ENCODE measurements at regions not wholly inside any gene's neighbourhood (a gene's known extent, or its start where the extent isn't known, plus 50 kb on each side); places are given as distances from the start of the nearest gene placed in this dataset.

DNA sequence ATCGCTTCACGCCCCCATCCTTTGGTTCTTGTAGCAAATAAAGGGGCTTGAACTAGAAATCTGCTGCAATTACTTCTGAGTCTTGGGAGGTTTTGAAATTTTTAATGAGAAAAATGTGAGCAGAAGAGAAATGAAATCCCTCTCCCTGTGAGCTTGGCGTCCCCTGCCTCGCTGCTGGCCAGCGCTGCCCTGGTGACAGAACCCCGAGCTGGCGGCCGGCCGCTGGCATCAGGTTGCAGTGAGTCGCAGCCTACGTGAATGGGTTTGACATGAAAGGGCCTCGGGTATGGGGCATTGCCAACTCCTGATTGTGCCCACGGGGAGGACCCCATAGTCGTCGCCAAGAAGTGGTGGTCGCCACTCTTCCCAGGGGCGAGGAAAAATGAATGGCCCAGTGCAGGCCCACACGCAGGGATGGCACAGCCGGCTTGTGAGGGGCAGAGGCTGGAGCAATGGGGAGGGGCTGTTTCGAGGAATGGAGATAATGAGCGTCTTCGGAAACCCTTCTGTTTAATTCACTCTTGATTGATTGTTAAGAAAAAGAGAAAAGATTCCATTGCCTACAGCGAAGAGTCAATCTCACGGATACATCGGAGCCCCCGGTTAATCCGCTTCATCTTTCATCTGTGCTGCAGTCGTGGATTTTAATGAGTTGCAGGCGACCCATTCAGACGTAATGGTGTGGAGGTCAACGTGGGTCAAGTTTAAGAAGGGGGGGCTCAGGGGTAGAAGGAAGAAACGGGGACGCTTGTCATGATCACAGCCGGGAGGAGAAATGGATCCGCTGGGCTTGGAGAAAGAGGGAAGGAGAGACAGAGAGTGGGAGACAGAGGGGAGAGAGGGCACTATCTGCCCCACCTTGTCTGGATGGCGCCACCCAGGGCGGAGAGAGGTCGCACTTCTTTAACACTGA is 380.1 kb downstream of the THBS2 start:
- TF ChIP-seq, protein P1, sequence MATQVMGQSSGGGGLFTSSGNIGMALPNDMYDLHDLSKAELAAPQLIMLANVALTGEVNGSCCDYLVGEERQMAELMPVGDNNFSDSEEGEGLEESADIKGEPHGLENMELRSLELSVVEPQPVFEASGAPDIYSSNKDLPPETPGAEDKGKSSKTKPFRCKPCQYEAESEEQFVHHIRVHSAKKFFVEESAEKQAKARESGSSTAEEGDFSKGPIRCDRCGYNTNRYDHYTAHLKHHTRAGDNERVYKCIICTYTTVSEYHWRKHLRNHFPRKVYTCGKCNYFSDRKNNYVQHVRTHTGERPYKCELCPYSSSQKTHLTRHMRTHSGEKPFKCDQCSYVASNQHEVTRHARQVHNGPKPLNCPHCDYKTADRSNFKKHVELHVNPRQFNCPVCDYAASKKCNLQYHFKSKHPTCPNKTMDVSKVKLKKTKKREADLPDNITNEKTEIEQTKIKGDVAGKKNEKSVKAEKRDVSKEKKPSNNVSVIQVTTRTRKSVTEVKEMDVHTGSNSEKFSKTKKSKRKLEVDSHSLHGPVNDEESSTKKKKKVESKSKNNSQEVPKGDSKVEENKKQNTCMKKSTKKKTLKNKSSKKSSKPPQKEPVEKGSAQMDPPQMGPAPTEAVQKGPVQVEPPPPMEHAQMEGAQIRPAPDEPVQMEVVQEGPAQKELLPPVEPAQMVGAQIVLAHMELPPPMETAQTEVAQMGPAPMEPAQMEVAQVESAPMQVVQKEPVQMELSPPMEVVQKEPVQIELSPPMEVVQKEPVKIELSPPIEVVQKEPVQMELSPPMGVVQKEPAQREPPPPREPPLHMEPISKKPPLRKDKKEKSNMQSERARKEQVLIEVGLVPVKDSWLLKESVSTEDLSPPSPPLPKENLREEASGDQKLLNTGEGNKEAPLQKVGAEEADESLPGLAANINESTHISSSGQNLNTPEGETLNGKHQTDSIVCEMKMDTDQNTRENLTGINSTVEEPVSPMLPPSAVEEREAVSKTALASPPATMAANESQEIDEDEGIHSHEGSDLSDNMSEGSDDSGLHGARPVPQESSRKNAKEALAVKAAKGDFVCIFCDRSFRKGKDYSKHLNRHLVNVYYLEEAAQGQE (IDR thresholded peaks at IDR 0.05): no peak
- TF ChIP-seq CTCF (IDR thresholded peaks at IDR 0.05; ENCODE audit: low read depth, low read length, missing input control) (no peak), FOXA1 (IDR thresholded peaks at IDR 0.05) (no peak), SP1 (IDR thresholded peaks at IDR 0.05) (no peak), TAF1 (conservative IDR thresholded peaks at IDR 0.05) (no peak)
- TF ChIP-seq, protein P2, sequence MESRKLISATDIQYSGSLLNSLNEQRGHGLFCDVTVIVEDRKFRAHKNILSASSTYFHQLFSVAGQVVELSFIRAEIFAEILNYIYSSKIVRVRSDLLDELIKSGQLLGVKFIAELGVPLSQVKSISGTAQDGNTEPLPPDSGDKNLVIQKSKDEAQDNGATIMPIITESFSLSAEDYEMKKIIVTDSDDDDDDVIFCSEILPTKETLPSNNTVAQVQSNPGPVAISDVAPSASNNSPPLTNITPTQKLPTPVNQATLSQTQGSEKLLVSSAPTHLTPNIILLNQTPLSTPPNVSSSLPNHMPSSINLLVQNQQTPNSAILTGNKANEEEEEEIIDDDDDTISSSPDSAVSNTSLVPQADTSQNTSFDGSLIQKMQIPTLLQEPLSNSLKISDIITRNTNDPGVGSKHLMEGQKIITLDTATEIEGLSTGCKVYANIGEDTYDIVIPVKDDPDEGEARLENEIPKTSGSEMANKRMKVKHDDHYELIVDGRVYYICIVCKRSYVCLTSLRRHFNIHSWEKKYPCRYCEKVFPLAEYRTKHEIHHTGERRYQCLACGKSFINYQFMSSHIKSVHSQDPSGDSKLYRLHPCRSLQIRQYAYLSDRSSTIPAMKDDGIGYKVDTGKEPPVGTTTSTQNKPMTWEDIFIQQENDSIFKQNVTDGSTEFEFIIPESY (IDR thresholded peaks at IDR 0.05): no peak

Measured in liver (tissue), 3 donors.